ENCODE measurements at regions not wholly inside any gene's neighbourhood (a gene's known extent, or its start where the extent isn't known, plus 50 kb on each side); places are given as distances from the start of the nearest gene placed in this dataset.

GRCh38 chr3:164417955-164418354, 660.3 kb downstream of the SI start:
- Histone ChIP-seq H3K36me3 (ENCODE audit: control insufficient read depth, insufficient read depth, low read length) (no peaks in the 10 kb centered on the region), H3K4me1 (ENCODE audit: control insufficient read depth, insufficient read depth, low read length) (no peaks in the 10 kb centered on the region), H3K4me3 (ENCODE audit: low read length) (no peak overlapping the region), H3K27ac (ENCODE audit: low read depth, low read length) (no peak overlapping the region), H3K27me3 (ENCODE audit: control insufficient read depth, insufficient read depth, low read length, poor library complexity, severe bottlenecking) (no peaks in the 10 kb centered on the region), H3K9me3 (ENCODE audit: control insufficient read depth, low read length) (no peaks in the 10 kb centered on the region), H3K9ac (ENCODE audit: extremely low read depth, low read length, poor library complexity, severe bottlenecking) (no peak overlapping the region)
- no peaks in the 10 kb centered on the region for H3K4me1 Mint-ChIP-seq
- no peak for DNase-seq
- no peaks in the 10 kb centered on the region for H3K36me3 Mint-ChIP-seq (ENCODE audit: low read depth)
- H3K9me3 Mint-ChIP-seq = peaks cover 2% of the 10 kb centered on the region
- no peak for TF ChIP-seq CTCF (conservative IDR thresholded peaks at IDR 0.05)
- H3K27me3 Mint-ChIP-seq (ENCODE audit: insufficient read depth) = no peaks in the 10 kb centered on the region
- no peak overlapping the region for H3K27ac Mint-ChIP-seq
- no peak overlapping the region for H3K4me3 Mint-ChIP-seq

- WGBS, 2 experiments (ENCODE audit: insufficient coverage in 1 of 2, insufficient read length in 1 of 2) = 91 to 95% methylated on average over 3 of the region's 3 CpGs
- Histone ChIP-seq H3K27ac (ENCODE audit: low read depth, low read length) (no peak overlapping the region), H3K4me1 (ENCODE audit: control insufficient read depth, insufficient read depth, low read length) (no peaks in the 10 kb centered on the region), H3K36me3 (ENCODE audit: control insufficient read depth, insufficient read depth, low read length) (no peaks in the 10 kb centered on the region), H3K4me3 (ENCODE audit: low read length) (no peak overlapping the region), H3K9ac (ENCODE audit: extremely low read depth, low read length, poor library complexity, severe bottlenecking) (no peak overlapping the region), H3K9me3 (ENCODE audit: control insufficient read depth, low read length) (no peaks in the 10 kb centered on the region), H3K27me3 (ENCODE audit: control insufficient read depth, insufficient read depth, low read length, poor library complexity, severe bottlenecking) (no peaks in the 10 kb centered on the region)
- DNase-seq = no peak
- no peak overlapping the region for H3K27ac Mint-ChIP-seq
- H3K4me1 Mint-ChIP-seq = no peaks in the 10 kb centered on the region
- H3K4me3 Mint-ChIP-seq = no peak overlapping the region
- TF ChIP-seq CTCF (conservative IDR thresholded peaks at IDR 0.05) = no peak
- H3K9me3 Mint-ChIP-seq = peaks cover 3% of the 10 kb centered on the region
- H3K36me3 Mint-ChIP-seq (ENCODE audit: low read depth) = no peaks in the 10 kb centered on the region
- no peaks in the 10 kb centered on the region for H3K27me3 Mint-ChIP-seq (ENCODE audit: insufficient read depth)
Measured at GRCh38 chr3:164416491-164417222, 661.6 kb downstream of the SI start.

- no peak overlapping the region for H3K27ac ChIP-seq (ENCODE audit: low read depth, low read length)
- no peak overlapping the region for H3K27ac Mint-ChIP-seq
- no peaks in the 10 kb centered on the region for H3K36me3 Mint-ChIP-seq (ENCODE audit: low read depth)
- H3K4me3 ChIP-seq (ENCODE audit: low read length) = no peak overlapping the region
- no peaks in the 10 kb centered on the region for H3K4me1 ChIP-seq (ENCODE audit: control insufficient read depth, insufficient read depth, low read length)
- TF ChIP-seq CTCF (conservative IDR thresholded peaks at IDR 0.05) = no peak
- no peaks in the 10 kb centered on the region for H3K9me3 ChIP-seq (ENCODE audit: control insufficient read depth, low read length)
- H3K36me3 ChIP-seq (ENCODE audit: control insufficient read depth, insufficient read depth, low read length) = no peaks in the 10 kb centered on the region
- H3K27me3 Mint-ChIP-seq (ENCODE audit: insufficient read depth) = no peaks in the 10 kb centered on the region
- DNase-seq = no peak
- 94% methylated on average over 1 of the region's 1 CpG; no CpG with 5 or more reads in 1 of the 2 experiments for WGBS, 2 experiments (ENCODE audit: insufficient coverage in 1 of 2, insufficient read length in 1 of 2)
- H3K9me3 Mint-ChIP-seq = peaks cover 11% of the 10 kb centered on the region
- no peak overlapping the region for H3K9ac ChIP-seq (ENCODE audit: extremely low read depth, low read length, poor library complexity, severe bottlenecking)
- no peak overlapping the region for H3K4me3 Mint-ChIP-seq
- no peaks in the 10 kb centered on the region for H3K27me3 ChIP-seq (ENCODE audit: control insufficient read depth, insufficient read depth, low read length, poor library complexity, severe bottlenecking)
- H3K4me1 Mint-ChIP-seq = peaks cover 5% of the 10 kb centered on the region
Measured at GRCh38 chr3:164408326-164408725, 670.0 kb downstream of the SI start.
